HEK293T (cell line): ENCODE measurements at regions not wholly inside any gene's neighbourhood (a gene's known extent, or its start where the extent isn't known, plus 50 kb on each side); places are given as distances from the start of the nearest gene placed in this dataset.

Experiments used
- CTCF ChIA-PET: fragments of 350-600 bp; formaldehyde crosslinking; extraction: SDS; loops from one replicate; lab custom pipeline; 2021; ENCODE audit warnings: antibody characterized with exemption, inconsistent platforms; lab: Yijun Ruan, JAX
- POLR2A ChIA-PET: fragments of 350-600 bp; formaldehyde crosslinking; extraction: SDS; loops from one replicate; lab custom pipeline; 2020; ENCODE audit warnings: antibody characterized with exemption, inconsistent platforms; lab: Yijun Ruan, JAX
- DNase-seq: peaks from one replicate; pipeline ENCODE4 v3.0.0; 2012; ENCODE audit warnings: mixed read lengths; ENCODE audit errors: extremely low spot score
- ARNT ChIP-seq: fragments of 450-650 bp; IDR thresholded peaks from 2 replicates; pipeline ENCODE4 v1.6.1; 2017; ENCODE audit warnings: mild to moderate bottlenecking
- BHLHE40 ChIP-seq: fragments of 450-650 bp; IDR thresholded peaks from 2 replicates; pipeline ENCODE4 v1.6.1; 2016; ENCODE audit warnings: mild to moderate bottlenecking, moderate library complexity, borderline replicate concordance
- CTBP1 ChIP-seq: fragments of 450-650 bp; IDR thresholded peaks from 2 replicates; pipeline ENCODE4 v1.6.1; 2016; ENCODE audit warnings: borderline replicate concordance
- ELF4 ChIP-seq: fragments of 450-650 bp; IDR thresholded peaks from 2 replicates; pipeline ENCODE4 v1.6.1; 2017; ENCODE audit warnings: antibody characterized with exemption
- FOXA1 ChIP-seq: fragments of 450-650 bp; IDR thresholded peaks from 2 replicates; pipeline ENCODE4 v1.6.1; 2016; ENCODE audit warnings: mild to moderate bottlenecking
- FOXK2 ChIP-seq: fragments of 450-650 bp; IDR thresholded peaks from 2 replicates; pipeline ENCODE4 v1.6.1; 2016; ENCODE audit warnings: mild to moderate bottlenecking
- FOXM1 ChIP-seq: fragments of 450-650 bp; IDR thresholded peaks from 2 replicates; pipeline ENCODE4 v1.6.1; 2017; ENCODE audit warnings: mild to moderate bottlenecking, borderline replicate concordance
- HDGF ChIP-seq: fragments of 450-650 bp; IDR thresholded peaks from 2 replicates; pipeline ENCODE4 v1.6.1; 2017; ENCODE audit warnings: antibody characterized with exemption, borderline replicate concordance
- L3MBTL2 ChIP-seq: fragments of 450-650 bp; conservative IDR thresholded peaks from 2 replicates; pipeline ENCODE4 v1.6.1; 2016; ENCODE audit warnings: mild to moderate bottlenecking
- LEF1 ChIP-seq: fragments of 450-650 bp; IDR thresholded peaks from 2 replicates; pipeline ENCODE4 v1.6.1; 2017; ENCODE audit warnings: mild to moderate bottlenecking, borderline replicate concordance
- NFRKB ChIP-seq: fragments of 450-650 bp; IDR thresholded peaks from 2 replicates; pipeline ENCODE4 v1.6.1; 2016; ENCODE audit warnings: mild to moderate bottlenecking, moderate library complexity
- SP1 ChIP-seq: fragments of 450-650 bp; IDR thresholded peaks from 2 replicates; pipeline ENCODE4 v1.6.1; 2017
- SUZ12 ChIP-seq: fragments of 450-650 bp; IDR thresholded peaks from 2 replicates; pipeline ENCODE4 v1.6.1; 2016; ENCODE audit warnings: mild to moderate bottlenecking
- TARDBP ChIP-seq: fragments of 450-650 bp; IDR thresholded peaks from 2 replicates; pipeline ENCODE4 v1.6.1; 2016
- ZNF384 ChIP-seq: fragments of 450-650 bp; IDR thresholded peaks from 2 replicates; pipeline ENCODE4 v1.6.1; 2016
- TF ChIP-seq, protein P1 (sequence below): fragments of 450-650 bp; IDR thresholded peaks from 2 replicates; pipeline ENCODE4 v1.6.1; 2016

DNA sequence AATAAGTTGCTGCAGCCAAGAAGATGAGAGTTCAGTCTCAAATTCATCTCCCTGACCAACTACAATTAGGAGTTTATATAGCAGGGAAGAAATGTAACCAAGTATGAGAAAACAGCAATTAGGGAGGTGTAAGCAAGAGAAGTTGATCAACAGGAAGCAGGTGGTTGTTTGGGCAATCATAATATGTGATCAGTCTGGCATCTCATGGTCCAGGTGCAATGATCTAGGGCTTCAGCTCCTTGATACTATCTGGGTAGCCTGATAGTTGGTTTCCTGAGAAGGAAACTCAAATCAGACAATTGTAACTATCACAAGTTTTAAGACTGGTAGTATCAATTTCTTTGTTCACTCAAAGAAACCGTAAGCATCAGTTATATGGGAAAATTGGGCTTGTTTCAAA is 1574.3 kb upstream of the PABPC4L start:
- no peak for DNase-seq
- TF ChIP-seq SP1 (no peak), FOXA1 (no peak), FOXK2 (no peak), L3MBTL2 (no peak), ELF4 (no peak), NFRKB (no peak), LEF1 (no peak), ZNF384 (no peak)
- TF ChIP-seq, protein P1, sequence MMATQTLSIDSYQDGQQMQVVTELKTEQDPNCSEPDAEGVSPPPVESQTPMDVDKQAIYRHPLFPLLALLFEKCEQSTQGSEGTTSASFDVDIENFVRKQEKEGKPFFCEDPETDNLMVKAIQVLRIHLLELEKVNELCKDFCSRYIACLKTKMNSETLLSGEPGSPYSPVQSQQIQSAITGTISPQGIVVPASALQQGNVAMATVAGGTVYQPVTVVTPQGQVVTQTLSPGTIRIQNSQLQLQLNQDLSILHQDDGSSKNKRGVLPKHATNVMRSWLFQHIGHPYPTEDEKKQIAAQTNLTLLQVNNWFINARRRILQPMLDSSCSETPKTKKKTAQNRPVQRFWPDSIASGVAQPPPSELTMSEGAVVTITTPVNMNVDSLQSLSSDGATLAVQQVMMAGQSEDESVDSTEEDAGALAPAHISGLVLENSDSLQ, result no peak
- ChIA-PET POLR2A (no interaction called here), CTCF (no interaction called here)

DNA sequence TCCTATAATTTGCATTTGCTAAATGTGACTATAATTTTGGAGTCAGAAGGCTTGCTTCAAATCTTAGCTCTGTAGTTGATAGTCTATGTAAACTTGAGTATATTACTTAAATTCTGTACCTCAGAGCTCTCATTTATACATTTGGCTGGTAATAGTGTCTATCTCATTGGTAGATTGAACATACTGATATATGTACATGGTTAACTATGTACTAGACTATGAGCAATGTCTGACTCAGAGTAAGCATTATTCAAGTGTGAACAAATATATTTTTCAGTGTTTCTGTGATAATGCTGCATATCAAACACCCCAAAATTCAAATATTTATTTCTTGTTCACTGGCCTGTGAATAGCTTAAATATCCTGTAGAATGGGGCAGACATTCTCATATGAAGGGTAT is 1568.9 kb upstream of the PABPC4L start:
- TF ChIP-seq SP1, result no peak
- TF ChIP-seq L3MBTL2, result no peak
- TF ChIP-seq TARDBP, result no peak
- TF ChIP-seq ELF4, result no peak
- TF ChIP-seq LEF1, result no peak
- no peak for TF ChIP-seq SUZ12
- TF ChIP-seq ZNF384, result no peak
- TF ChIP-seq NFRKB, result no peak
- no peak for TF ChIP-seq BHLHE40
- no peak for TF ChIP-seq ARNT
- TF ChIP-seq, protein P1, result no peak
- TF ChIP-seq HDGF, result no peak
- TF ChIP-seq CTBP1, result no peak
- no peak for TF ChIP-seq FOXM1
- no peak for TF ChIP-seq FOXK2
- TF ChIP-seq FOXA1, result no peak
- ChIA-PET CTCF (no interaction called here), POLR2A (interaction anchor here (0.6 kb wide), 1 partner anchor 8 kb away, joined by 3 read pairs; no protein-coding TSS in a partner anchor)
- no peak for DNase-seq

DNA sequence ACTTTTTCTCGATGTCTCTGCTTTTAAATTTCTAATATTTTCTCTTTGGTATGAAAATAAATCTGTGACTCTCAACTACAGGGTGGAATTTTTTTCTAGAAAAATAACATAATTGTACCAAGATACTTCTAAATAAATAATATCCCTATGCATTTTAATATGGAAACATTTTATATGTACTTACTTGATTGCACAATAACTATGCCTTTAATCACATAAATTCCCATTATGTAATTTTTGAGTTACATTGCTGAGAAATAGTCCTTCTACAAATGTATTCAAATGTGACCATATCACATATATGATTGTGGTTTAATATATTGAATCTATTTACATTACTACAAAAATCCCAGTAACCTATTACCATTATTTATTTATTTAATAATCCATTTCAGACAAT is 1543.3 kb upstream of the PABPC4L start:
- TF ChIP-seq TARDBP, result no peak
- no peak for TF ChIP-seq ELF4
- TF ChIP-seq NFRKB, result no peak
- no peak for TF ChIP-seq ARNT
- TF ChIP-seq FOXM1, result no peak
- no peak for TF ChIP-seq L3MBTL2
- TF ChIP-seq HDGF, result no peak
- TF ChIP-seq FOXA1, result no peak
- no peak for TF ChIP-seq FOXK2
- TF ChIP-seq, protein P1, result no peak
- no peak for TF ChIP-seq BHLHE40
- TF ChIP-seq CTBP1, result no peak
- no peak for TF ChIP-seq ZNF384
- no peak for TF ChIP-seq LEF1
- TF ChIP-seq SUZ12, result no peak
- ChIA-PET CTCF (interaction anchor here (0.6 kb wide), 1 partner anchor 242 kb away, joined by 3 read pairs; no protein-coding TSS in a partner anchor), POLR2A (no interaction called here)

DNA sequence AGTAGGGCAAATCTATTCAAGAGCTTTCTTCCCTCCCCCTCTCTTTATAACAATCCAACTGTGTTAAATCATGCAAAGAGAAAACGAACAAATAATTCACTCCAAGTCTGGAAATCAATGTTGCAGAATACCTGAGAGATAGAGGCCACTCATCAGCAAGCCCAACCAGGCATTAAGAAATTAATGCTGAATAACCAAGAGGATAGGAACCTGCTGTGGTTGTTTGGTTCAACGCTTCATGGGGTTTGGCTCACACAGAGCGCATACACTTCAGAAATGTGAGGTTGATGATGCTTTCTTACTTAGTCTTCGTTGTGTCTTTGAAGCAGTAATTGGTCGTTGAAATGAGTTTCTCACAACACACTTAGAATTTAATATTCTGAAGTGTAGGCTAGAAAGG is 1540.0 kb upstream of the PABPC4L start:
- ChIA-PET CTCF (no interaction called here), POLR2A (no interaction called here)
- no peak for DNase-seq
- TF ChIP-seq SP1 (no peak), FOXM1 (no peak), ELF4 (no peak)

More for the DNA sequence above, 1543.3 kb upstream of the PABPC4L start:
- no peak for DNase-seq

DNA sequence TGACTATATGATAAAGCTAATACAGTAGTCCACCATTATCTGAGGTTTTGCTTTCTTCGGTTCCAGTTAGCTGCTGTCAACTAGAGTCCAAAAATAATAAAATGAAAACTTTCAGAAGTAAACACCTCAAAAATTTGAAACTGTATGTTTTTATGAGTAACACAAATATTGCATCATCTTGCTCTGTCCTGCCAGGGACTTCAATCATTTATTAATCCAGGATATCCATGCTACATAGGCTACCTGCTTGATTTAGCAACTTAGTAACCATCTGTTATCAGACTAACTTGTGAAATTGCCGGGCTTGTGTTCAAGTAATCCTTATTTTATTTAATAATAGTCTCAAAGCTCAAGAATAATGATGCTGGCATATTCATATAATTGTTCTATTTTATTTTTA is 1537.8 kb upstream of the PABPC4L start:
- ChIA-PET CTCF (no interaction called here), POLR2A (no interaction called here)
- TF ChIP-seq LEF1, result no peak
- TF ChIP-seq TARDBP, result no peak
- no peak for TF ChIP-seq SP1
- no peak for TF ChIP-seq BHLHE40
- no peak for TF ChIP-seq ZNF384
- TF ChIP-seq ELF4, result no peak
- no peak for DNase-seq

DNA sequence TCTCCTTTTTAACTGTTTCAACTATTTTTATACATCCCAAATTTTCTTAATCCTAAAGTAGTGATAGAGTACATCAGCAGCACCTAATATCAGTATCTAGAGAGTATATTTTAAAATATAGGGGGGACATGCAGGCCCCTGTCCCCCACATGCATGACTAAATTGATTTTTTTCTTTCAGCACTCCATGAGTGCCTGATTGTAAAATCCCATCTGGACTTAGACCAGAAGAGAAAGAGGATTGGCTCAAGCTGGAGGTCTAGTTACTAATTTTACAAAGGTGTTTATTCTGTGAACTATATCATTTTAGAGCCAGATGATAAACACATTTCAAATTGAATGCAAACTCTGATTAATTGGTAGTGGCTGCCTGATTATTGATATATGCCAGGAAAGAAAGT is 1533.9 kb upstream of the PABPC4L start:
- no peak for TF ChIP-seq TARDBP
- TF ChIP-seq, protein P1, result no peak
- no peak for TF ChIP-seq HDGF
- no peak for TF ChIP-seq FOXK2
- no peak for TF ChIP-seq NFRKB
- no peak for TF ChIP-seq FOXM1
- TF ChIP-seq SUZ12, result no peak
- POLR2A ChIA-PET, result no interaction called here
- CTCF ChIA-PET, result no interaction called here
- DNase-seq, result no peak

DNA sequence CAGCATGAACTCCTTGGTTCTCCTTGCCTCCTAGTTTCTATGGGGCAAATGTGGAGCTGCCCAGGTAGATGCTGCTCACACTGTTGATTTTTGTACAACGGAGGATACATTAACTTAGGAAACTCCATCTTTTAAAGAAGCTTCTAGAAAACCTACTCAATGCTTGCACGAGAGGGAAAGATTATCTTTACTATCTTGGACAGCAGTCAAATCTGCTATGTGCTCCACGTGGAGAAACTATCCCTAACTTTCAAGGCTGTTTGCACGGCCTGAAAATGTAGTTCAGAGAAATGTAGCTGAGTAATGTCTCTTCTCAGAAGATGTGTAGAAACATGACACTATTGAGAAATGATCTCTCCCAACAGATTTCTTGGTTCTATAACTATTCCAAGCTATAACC is 1530.9 kb upstream of the PABPC4L start:
- TF ChIP-seq FOXK2, result no peak
- TF ChIP-seq, protein P1, result no peak
- TF ChIP-seq L3MBTL2, result no peak
- TF ChIP-seq FOXA1, result no peak
- TF ChIP-seq NFRKB, result no peak
- TF ChIP-seq ZNF384, result no peak
- DNase-seq, result no peak
- ChIA-PET POLR2A (no interaction called here), CTCF (no interaction called here)
